Astrocyte (in vitro differentiated cells and primary cell): ENCODE measurements at regions not wholly inside any gene's neighbourhood (a gene's known extent, or its start where the extent isn't known, plus 50 kb on each side); places are given as distances from the start of the nearest gene placed in this dataset.

ENCODE experiments used
- CTCF ChIP-seq: IDR thresholded peaks from 2 replicates; pipeline ENCODE4 v1.5.1; 2011; ENCODE audit warnings: low read depth, mild to moderate bottlenecking, inconsistent platforms, low read length, moderate library complexity; ENCODE audit not compliant: insufficient read depth
- EZH2 ChIP-seq: IDR thresholded peaks from 2 replicates; pipeline ENCODE4 v1.6.1; 2012; ENCODE audit warnings: mild to moderate bottlenecking, low read length, inconsistent platforms; ENCODE audit not compliant: insufficient read depth

GRCh38 chr15:95681836-95682544, 648.5 kb upstream of the NR2F2 start:
- TF ChIP-seq CTCF (no peak), EZH2 (no peak)
